H7 (cell line): ENCODE measurements at regions not wholly inside any gene's neighbourhood (a gene's known extent, or its start where the extent isn't known, plus 50 kb on each side); places are given as distances from the start of the nearest gene placed in this dataset.

ENCODE experiments used
- DNase-seq: peaks from one replicate; pipeline ENCODE4 v3.0.0; 2012
- H3K27me3 ChIP-seq: 2 replicates; pipeline ENCODE4 v1.6.0; 2011; ENCODE audit warnings: mild to moderate bottlenecking, low read length; ENCODE audit not compliant: control insufficient read depth, insufficient read depth
- H3K36me3 ChIP-seq: replicated peaks from 2 replicates; pipeline ENCODE4 v1.5.1; 2011; ENCODE audit warnings: low read length; ENCODE audit not compliant: control insufficient read depth, insufficient read depth
- H3K4me3 ChIP-seq: 2 replicates; pipeline ENCODE4 v1.5.1; 2011; ENCODE audit warnings: low read depth, mild to moderate bottlenecking, control low read depth, low read length, moderate library complexity; ENCODE audit not compliant: insufficient read depth

DNA sequence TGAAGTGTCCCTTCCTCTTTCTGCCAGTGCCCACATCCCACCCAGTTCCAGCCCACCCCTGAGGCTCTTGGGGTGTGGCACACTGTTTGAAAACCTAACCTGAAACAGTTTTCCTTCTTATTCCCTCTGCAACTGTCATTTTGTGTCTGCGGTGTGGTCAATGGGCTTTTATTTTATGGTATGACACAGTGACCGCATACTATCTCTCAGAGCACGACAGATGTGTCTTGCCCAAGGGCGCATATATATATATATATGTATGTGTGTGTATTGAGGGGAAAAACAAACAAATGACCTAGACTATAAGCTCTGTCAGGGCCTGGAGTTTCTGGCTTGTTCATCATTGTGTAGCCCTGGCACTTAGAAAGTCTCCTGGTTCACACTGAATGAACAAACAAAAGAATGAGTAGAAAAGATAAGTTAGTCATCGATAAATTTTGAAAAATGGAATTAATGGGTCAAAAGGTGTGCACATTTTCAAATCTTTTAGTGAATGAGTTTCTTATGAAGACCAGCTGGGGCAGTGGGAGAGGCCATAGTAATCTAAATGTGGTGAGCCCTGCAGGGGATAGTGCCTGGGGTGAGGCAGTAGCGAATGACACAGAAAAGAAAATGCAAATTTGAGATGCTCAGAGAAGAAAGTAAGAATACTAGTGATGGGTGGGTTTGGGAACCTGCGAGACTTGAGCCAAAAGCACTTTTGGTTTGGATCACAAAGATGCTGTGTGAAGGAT is 198.4 kb downstream of the SNX10 start:
- Histone ChIP-seq H3K36me3 (no peaks in the 10 kb centered on the region), H3K4me3 (no peak overlapping the region), H3K27me3 (no peaks in the 10 kb centered on the region)
- no peak for DNase-seq

DNA sequence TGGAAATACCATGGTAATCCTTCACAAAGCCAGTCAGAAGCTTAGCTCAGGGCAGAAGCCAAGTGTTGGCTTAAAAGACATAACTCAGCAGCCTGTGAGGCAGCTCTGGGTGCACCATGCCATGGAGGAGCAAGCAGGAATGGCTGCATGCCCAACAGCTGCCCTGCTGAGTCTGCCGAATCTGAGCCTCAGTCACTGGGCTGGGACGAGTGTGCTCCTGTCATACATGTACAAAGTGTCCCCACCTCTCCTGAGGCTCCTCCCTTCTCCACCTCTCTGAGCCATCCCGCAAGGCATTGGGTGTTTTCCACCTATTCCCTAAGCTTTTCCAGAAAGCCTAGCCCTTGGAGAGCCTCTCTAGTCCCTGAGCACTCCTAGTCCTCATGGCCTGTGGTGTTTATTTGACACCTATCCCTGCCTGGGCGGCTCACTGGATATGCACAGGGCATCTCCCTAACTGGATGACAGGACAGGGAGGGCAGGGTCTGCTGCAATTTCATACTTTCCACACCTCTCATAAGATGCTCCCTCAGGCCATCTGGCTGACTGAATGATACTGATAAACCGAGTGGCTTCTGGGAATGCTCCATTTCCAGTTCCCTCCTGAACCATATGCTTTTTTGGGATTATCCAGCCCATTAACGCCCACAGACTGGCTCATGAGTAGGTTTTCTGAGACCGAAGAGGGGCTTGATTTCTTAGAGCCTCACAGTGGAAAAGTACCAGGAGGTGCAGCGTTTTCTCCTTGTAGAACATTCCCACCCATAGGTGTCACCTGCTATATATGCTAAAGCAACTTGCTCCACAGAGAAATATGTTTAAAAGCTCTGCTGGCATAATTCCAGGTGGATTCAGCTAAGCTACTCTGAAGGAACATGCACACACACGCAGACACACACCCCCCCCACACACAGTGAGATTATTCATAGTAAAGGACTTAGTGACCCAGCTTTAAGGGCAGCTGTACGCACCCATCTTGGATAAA is 199.3 kb downstream of the SNX10 start:
- DNase-seq, result no peak
- Histone ChIP-seq H3K4me3 (no peak overlapping the region), H3K27me3 (no peaks in the 10 kb centered on the region), H3K36me3 (no peaks in the 10 kb centered on the region)

DNA sequence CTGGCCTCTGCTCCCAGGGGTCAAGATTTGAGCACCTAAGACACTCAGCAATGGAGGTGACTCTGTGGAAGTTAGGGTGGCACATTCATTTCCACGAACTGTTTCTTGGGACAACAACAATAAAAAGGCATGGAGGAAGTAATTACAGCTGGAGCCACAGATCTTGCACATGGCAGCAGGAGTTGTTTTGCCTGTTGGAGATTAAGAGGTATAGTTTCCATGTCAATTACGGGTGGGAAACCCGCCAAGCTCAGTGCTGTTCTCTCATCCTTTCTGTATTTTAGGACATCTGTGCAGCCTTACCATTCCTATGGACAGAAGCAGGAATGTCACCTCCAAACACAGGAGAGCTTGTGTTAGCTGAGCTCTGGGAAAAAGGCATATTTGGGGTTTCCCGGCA is 201.2 kb downstream of the SNX10 start:
- no peak for DNase-seq
- no peaks in the 10 kb centered on the region for H3K27me3 ChIP-seq
- H3K4me3 ChIP-seq, result no peak overlapping the region
- H3K36me3 ChIP-seq, result no peaks in the 10 kb centered on the region

DNA sequence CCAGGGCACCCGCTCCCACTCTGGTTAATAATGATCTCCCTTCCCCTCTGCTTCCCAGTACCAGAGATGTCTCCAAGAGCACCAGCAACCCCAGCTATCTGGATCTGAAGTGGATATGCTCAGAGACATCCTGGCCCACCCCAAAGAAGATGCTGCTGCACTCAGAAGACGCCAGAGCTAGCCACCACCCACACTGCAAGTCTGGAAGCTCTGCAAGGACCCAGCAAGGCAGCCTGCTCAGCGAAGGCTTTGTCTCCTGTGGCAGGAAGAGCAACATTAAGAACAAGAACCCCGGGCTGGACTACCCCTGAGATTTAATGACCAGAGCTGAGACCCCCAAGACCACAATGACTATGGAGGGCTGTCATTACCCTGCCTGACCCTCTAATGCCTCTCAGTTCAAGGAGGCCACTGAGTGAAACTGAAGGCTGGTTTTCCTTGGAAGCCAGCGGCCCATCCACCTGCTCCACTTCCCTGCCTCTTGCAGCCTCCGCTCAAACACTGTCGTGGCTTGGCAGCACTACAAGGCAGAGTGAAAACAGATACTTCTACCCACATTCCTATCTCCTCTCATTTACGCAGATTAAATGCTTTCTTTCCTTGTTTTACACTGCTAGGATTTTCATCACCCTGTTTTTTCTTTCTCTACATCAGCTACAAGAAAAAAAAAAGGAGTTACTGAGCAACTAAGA is 202.2 kb downstream of the SNX10 start:
- H3K4me3 ChIP-seq, result no peak overlapping the region
- H3K36me3 ChIP-seq, result no peaks in the 10 kb centered on the region
- H3K27me3 ChIP-seq, result no peaks in the 10 kb centered on the region
- no peak for DNase-seq

DNA sequence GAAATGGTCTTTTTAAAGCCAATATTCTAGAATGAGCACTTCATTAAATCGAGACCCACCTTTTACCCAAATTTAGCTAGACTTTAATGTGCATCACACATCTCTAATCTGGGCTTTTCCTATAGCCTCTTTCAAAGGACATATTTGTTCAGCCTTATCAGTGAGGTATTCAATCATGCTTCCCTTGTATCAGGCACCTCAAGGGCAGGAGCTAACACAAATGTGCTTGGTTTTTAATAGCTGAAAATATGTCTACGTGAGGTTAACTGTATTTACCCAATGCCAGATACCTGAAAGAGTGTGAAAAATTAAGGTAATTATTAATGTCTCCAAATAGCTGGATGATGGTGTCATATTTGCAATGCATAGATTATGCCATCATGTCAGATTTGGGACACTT is 203.9 kb downstream of the SNX10 start:
- DNase-seq, result no peak
- Histone ChIP-seq H3K36me3 (no peaks in the 10 kb centered on the region), H3K27me3 (no peaks in the 10 kb centered on the region), H3K4me3 (no peak overlapping the region)

DNA sequence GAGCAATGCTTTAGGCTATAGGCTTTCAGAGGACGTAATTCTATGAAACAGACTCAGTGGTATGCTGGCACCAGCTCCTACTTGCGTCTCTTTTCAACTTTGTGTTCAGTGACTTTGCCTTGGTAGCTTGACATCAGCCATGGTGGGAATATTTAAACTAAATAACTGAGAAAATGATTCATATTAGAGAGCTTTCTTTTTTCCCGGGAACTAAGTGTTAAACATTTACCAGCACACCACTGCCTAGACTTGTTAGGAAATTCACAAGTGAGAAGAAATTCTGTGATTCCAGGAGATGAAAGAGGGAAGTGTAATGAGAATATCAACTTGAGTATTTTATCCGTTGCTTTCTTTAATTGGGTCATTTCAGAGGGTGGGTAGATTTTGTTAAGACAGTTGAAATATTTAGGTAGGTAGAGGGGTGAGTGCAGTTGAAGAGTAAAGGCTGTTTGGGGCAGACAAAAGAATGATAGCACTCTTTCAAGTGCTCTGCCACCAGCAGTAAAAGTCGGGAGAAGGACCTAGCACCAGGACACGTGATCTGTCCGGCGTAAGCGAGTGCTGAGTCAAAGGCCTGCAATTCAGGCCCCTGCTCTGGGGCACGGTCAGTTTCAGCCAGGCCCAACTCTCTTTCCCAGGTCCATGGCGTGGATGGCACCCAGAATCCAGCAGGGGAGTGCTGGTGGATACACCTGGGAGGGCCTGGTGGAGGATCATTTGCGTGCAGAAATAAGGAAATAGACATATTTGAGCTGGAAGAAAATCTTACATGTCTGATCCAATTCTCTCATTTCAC is 206.3 kb downstream of the SNX10 start:
- Histone ChIP-seq H3K36me3 (no peaks in the 10 kb centered on the region), H3K4me3 (no peak overlapping the region), H3K27me3 (no peaks in the 10 kb centered on the region)
- DNase-seq, result no peak

DNA sequence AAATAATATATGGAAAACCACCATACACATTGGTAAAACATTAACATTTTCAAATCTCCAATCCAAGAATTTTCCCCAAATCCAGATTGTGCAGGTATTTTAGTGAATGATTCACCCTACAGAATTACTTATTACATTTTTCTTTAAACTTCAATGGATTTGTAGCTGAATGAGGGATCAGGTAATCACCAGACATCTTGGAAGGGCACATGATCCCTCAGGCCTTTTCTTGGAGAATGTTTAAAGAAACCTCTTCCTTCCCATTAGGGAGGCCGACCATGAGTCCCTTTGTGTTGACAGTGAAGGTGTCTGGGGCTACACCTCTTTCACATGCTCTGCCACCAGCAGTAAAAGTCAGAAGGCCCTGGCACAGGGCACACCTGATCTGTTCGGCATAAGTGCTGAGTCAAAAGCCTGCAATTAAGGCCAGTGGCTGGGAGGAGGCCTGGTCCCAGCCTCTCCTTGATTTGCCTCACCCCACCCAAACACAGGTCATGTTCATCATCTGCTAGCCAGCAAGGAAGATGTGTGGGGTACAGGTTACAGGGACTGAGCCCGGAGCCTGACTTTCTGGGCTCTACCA is 207.7 kb downstream of the SNX10 start:
- no peak overlapping the region for H3K4me3 ChIP-seq
- no peaks in the 10 kb centered on the region for H3K36me3 ChIP-seq
- DNase-seq, result no peak
- no peaks in the 10 kb centered on the region for H3K27me3 ChIP-seq

DNA sequence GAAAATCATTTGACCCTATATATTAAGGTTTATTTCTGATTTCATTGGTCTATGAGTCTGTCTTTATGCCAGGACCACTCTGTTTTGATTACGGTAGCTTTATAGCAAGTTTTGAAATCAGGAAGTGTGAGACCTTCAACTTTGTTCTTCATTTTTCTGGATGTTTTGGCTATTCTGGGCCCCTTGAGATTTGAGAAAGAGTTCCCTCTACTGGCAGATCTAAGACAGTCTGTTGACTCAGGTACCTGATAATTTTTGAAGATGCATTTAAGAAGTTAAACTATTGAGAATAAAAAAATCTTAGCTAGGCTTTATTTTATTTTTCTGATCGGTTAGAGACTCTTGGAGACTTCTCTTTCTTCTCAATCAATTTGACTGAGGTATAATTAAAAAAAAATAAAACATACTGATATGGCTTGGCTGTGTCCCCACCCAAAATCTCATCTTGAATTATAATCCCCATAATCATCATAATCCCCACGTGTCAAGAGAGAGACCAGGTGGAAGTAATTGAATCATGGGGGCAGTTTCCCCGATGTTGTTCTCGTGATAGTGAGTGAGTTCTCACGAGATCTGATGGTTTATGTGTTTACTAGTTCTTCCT is 209.2 kb downstream of the SNX10 start:
- H3K4me3 ChIP-seq, result no peak overlapping the region
- peak; percentile 49 for DNase-seq
- H3K36me3 ChIP-seq, result no peaks in the 10 kb centered on the region
- no peaks in the 10 kb centered on the region for H3K27me3 ChIP-seq

DNA sequence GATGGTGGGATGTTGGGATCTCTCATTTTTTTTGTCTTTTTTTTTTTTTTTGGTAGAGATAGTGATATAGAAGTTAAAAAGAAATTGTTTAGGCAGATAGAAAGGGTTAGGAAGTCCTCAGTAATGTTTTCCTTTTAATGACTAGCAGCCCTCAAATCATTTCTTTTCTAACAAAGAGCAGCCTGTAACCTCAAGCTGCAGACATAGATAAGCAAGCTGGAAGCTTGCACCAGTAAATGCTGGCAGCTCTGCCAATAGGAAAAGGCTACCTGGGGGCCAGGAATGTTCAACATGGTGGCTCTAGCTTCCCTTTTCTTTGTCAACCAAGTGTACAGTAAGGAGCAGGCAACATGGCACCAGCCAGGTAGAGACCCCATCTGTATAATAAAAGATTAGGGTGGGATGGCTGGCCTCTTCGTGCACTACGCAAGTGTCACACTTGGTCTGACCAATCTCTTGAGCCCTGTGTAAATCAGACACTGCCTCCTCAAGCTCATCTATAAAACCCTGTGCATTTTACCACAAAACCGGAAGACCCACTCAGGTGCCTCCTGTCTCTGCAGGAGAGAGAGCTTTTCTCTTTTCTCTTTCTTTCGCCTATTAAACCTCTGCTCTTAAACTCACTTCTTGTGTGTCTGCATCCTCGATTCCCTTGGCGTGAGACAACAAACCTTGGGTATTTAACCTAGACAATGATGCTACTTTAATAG is 212.9 kb downstream of the SNX10 start:
- H3K36me3 ChIP-seq, result no peaks in the 10 kb centered on the region
- H3K27me3 ChIP-seq, result no peaks in the 10 kb centered on the region
- DNase-seq, result no peak
- H3K4me3 ChIP-seq, result no peak overlapping the region

DNA sequence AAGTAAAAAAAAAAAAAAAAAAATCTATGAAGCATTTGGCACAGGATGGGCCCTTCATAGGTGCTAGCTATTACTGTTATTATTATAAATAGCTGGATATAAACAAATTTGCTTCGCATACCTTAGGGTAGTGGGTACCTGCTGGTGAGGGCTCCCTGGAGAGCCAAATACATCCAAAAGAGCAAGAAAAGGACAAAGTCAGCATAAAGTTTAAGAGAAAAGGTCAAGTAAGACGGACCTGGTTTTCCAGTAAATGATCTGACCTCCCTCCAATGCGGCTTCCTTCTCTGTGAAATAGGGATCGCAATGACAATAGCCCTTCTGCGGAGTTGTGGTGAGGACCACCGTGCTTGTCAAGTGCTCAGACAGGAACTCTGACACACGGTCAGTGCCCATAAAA is 214.5 kb downstream of the SNX10 start:
- no peaks in the 10 kb centered on the region for H3K36me3 ChIP-seq
- no peak for DNase-seq
- H3K4me3 ChIP-seq, result no peak overlapping the region
- no peaks in the 10 kb centered on the region for H3K27me3 ChIP-seq

DNA sequence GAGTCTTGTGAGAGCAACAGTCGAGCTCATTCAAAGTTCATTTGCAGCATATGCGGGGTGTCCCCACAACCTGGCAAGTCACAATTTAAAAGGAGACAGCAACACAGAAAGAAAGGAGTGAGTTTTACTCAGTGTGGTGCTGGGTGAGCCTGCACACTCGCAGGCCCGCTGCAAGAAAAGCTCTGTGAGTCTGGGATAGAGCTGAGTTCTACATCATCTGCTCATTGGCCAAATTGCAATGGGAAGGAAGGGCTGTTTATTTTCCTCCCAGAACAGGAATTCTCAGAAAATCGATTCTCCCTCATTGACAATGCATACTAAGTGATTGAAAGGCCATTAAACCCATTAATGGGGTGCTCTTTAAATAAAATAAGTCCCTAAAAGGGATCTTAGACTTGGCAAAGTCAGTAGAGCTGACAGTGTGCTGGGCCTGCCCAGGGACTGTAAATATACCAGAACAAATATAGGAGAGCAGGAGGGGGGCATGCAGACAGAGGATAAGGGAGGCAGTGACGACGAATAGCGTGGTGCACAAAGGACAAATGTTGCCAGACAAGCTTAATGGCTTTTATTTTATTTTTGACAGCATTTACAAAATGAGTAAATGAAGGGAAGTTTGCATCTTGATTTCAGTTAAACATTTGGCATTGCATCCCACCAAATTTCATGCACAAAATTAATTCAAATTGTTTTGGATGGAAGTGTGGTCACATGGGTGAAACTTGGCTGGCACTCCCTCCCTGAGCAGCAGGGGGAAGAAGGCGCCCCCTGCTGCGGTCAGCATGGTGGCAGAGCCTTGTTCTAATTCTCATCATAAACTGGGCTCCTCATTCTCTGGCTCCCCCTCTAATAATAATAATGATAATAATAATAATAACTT is 215.7 kb downstream of the SNX10 start:
- H3K27me3 ChIP-seq, result no peaks in the 10 kb centered on the region
- no peak overlapping the region for H3K4me3 ChIP-seq
- no peak for DNase-seq

DNA sequence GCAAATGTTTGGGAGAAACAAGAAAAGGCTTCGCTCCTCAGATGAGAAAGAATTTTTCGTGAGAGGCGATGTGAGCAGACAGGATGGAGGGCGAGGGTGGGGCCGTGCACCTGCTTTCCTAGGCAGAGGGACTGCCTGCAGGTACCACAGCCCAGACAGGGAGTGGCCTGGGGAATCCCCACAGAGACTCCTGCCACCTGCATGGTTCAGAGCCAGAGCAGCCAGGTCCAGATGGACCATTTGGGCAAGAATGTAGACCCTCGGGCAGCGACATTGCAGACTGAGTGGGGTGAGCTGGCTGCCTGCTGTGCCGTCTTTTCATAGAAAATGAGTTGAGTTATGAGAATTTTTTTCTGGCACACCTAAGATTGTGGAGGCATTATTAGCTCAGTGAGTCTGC is 216.8 kb downstream of the SNX10 start:
- no peak overlapping the region for H3K4me3 ChIP-seq

More for the DNA sequence above, 215.7 kb downstream of the SNX10 start:
- H3K36me3 ChIP-seq, result no peaks in the 10 kb centered on the region

More for the DNA sequence above, 216.8 kb downstream of the SNX10 start:
- Histone ChIP-seq H3K27me3 (no peaks in the 10 kb centered on the region), H3K36me3 (no peaks in the 10 kb centered on the region)
- DNase-seq, result peak; percentile 40
